ENCODE measurements at regions not wholly inside any gene's neighbourhood (a gene's known extent, or its start where the extent isn't known, plus 50 kb on each side); places are given as distances from the start of the nearest gene placed in this dataset.
A peak's percentile ranks its signal among the peaks of the same experiment; 100 is the strongest.
"Not testable (repeated sequence)": the region's sequence is repeated elsewhere in the genome, so short reads cannot be mapped to it uniquely, and the experiment has no call there.

GRCh38 chr9:113665064-113665463 is 201.5 kb downstream of the RGS3 start:
- no peak for DNase-seq

GRCh38 chr9:113665756-113666155 is 202.2 kb downstream of the RGS3 start:
- no peak for DNase-seq

- DNase-seq, result peak; percentile 78
These were observed 204.5 kb downstream of the RGS3 start for GRCh38 chr9:113668061-113668460.

- peak; percentile 60 for DNase-seq
These were observed 206.1 kb downstream of the RGS3 start for GRCh38 chr9:113669522-113670115.

GRCh38 chr9:113673726-113674125 is 202.4 kb upstream of the ZNF618 start:
- peak; percentile 83 for DNase-seq

- peak; percentile 41 for DNase-seq
These were observed 201.7 kb upstream of the ZNF618 start for GRCh38 chr9:113674436-113674835.

- peak; percentile 98 for DNase-seq
These were observed 200.6 kb upstream of the ZNF618 start for GRCh38 chr9:113675475-113675941.

GRCh38 chr9:113677057-113677456 is 199.1 kb upstream of the ZNF618 start:
- DNase-seq, result no peak

GRCh38 chr9:113677569-113677968 is 198.5 kb upstream of the ZNF618 start:
- DNase-seq, result no peak

GRCh38 chr9:113678119-113678858 is 197.8 kb upstream of the ZNF618 start:
- DNase-seq, result no peak

- DNase-seq, result no peak
These were observed 197.3 kb upstream of the ZNF618 start for GRCh38 chr9:113678859-113679256.

- DNase-seq, result peak; percentile 75
These were observed 193.8 kb upstream of the ZNF618 start for GRCh38 chr9:113682297-113682771.

GRCh38 chr9:113685636-113686035 is 190.5 kb upstream of the ZNF618 start:
- DNase-seq, result not testable (repeated sequence)

GRCh38 chr9:113687107-113687679 is 188.9 kb upstream of the ZNF618 start:
- DNase-seq, result no peak

- DNase-seq, result no peak
These were observed 188.3 kb upstream of the ZNF618 start for GRCh38 chr9:113687680-113688371.

- peak; percentile 31 for DNase-seq
These were observed 185.9 kb upstream of the ZNF618 start for GRCh38 chr9:113690055-113690740.

GRCh38 chr9:113692256-113692655 is 183.9 kb upstream of the ZNF618 start:
- no peak for DNase-seq

- no peak for DNase-seq
These were observed 181.2 kb upstream of the ZNF618 start for GRCh38 chr9:113694912-113695311.

- DNase-seq, result no peak
These were observed 180.7 kb upstream of the ZNF618 start for GRCh38 chr9:113695440-113695851.

- peak; percentile 17 for DNase-seq
These were observed 180.2 kb upstream of the ZNF618 start for GRCh38 chr9:113695901-113696300.

GRCh38 chr9:113701774-113702755 is 174.0 kb upstream of the ZNF618 start:
- peak; percentile 11 for DNase-seq

Measured in fibroblast of skin of scalp (primary cell).